Type B pancreatic cell (in vitro differentiated cells): ENCODE measurements at regions not wholly inside any gene's neighbourhood (a gene's known extent, or its start where the extent isn't known, plus 50 kb on each side); places are given as distances from the start of the nearest gene placed in this dataset.

Experiments
- DNase-seq: peaks from one replicate; pipeline ENCODE4 v3.0.0; 2021; ENCODE audit warnings: mixed read lengths; ENCODE audit not compliant: unreplicated experiment; ENCODE audit errors: extremely low spot score
- H3K27ac Mint-ChIP-seq: 2 replicates; pipeline ENCODE4 v1.8.0; 2021; ENCODE audit warnings: mild to moderate bottlenecking, mixed read lengths
- H3K27me3 Mint-ChIP-seq: 2 replicates; pipeline ENCODE4 v1.8.0; 2021; ENCODE audit warnings: mixed read lengths
- H3K36me3 Mint-ChIP-seq: 2 replicates; pipeline ENCODE4 v1.8.0; 2021; ENCODE audit warnings: mixed read lengths
- H3K4me1 Mint-ChIP-seq: one replicate; pipeline ENCODE4 v1.8.0; 2021; ENCODE audit warnings: mixed read lengths; ENCODE audit not compliant: unreplicated experiment
- H3K4me3 Mint-ChIP-seq: 2 replicates; pipeline ENCODE4 v1.8.0; 2021; ENCODE audit warnings: mild to moderate bottlenecking, mixed read lengths
- H3K9me3 Mint-ChIP-seq: 2 replicates; pipeline ENCODE4 v1.8.0; 2021; ENCODE audit warnings: mixed read lengths
- CTCF ChIP-seq: fragments of 200-600 bp; sonication (generic); conservative IDR thresholded peaks from 2 replicates; pipeline ENCODE4 v1.5.0; 2021; ENCODE audit warnings: antibody characterized with exemption, mild to moderate bottlenecking

- H3K27me3 Mint-ChIP-seq = peaks cover 4% of the 10 kb centered on the region
- H3K36me3 Mint-ChIP-seq = no peaks in the 10 kb centered on the region
- no peak overlapping the region for H3K27ac Mint-ChIP-seq
- H3K9me3 Mint-ChIP-seq = no peaks in the 10 kb centered on the region
- no peak overlapping the region for H3K4me3 Mint-ChIP-seq
- no peak for TF ChIP-seq CTCF
- no peaks in the 10 kb centered on the region for H3K4me1 Mint-ChIP-seq
- no peak for DNase-seq
Measured at GRCh38 chr12:97022536-97023230, 115.6 kb downstream of the NEDD1 start.

GRCh38 chr12:97024393-97024792 is 117.3 kb downstream of the NEDD1 start:
- peaks cover 4% of the 10 kb centered on the region for H3K27me3 Mint-ChIP-seq
- no peaks in the 10 kb centered on the region for H3K4me1 Mint-ChIP-seq
- TF ChIP-seq CTCF = no peak
- no peaks in the 10 kb centered on the region for H3K9me3 Mint-ChIP-seq
- no peak overlapping the region for H3K27ac Mint-ChIP-seq
- no peak overlapping the region for H3K4me3 Mint-ChIP-seq
- no peaks in the 10 kb centered on the region for H3K36me3 Mint-ChIP-seq
- no peak for DNase-seq

- Mint-ChIP-seq H3K36me3 (no peaks in the 10 kb centered on the region), H3K9me3 (no peaks in the 10 kb centered on the region), H3K4me1 (no peaks in the 10 kb centered on the region), H3K4me3 (no peak overlapping the region), H3K27me3 (peaks cover 7% of the 10 kb centered on the region), H3K27ac (no peak overlapping the region)
- TF ChIP-seq CTCF = no peak
- DNase-seq = no peak
Measured at GRCh38 chr12:97026901-97027300, 119.8 kb downstream of the NEDD1 start.

GRCh38 chr12:97027482-97027881 is 120.4 kb downstream of the NEDD1 start:
- TF ChIP-seq CTCF = no peak
- Mint-ChIP-seq H3K9me3 (no peaks in the 10 kb centered on the region), H3K27me3 (peaks cover 7% of the 10 kb centered on the region), H3K27ac (no peak overlapping the region), H3K4me3 (no peak overlapping the region), H3K36me3 (no peaks in the 10 kb centered on the region), H3K4me1 (no peaks in the 10 kb centered on the region)
- no peak for DNase-seq

- H3K4me3 Mint-ChIP-seq = no peak overlapping the region
- peaks cover 4% of the 10 kb centered on the region for H3K36me3 Mint-ChIP-seq
- peak overlapping the region; percentile 13 for H3K27ac Mint-ChIP-seq
- H3K27me3 Mint-ChIP-seq = no peaks in the 10 kb centered on the region
- peaks cover 11% of the 10 kb centered on the region for H3K4me1 Mint-ChIP-seq
- H3K9me3 Mint-ChIP-seq = peaks cover 9% of the 10 kb centered on the region
- no peak for DNase-seq
- TF ChIP-seq CTCF = no peak
Measured at GRCh38 chr12:97038131-97038530, 131.1 kb downstream of the NEDD1 start.
